ENCODE measurements at regions not wholly inside any gene's neighbourhood (a gene's known extent, or its start where the extent isn't known, plus 50 kb on each side); places are given as distances from the start of the nearest gene placed in this dataset.

- TF ChIP-seq TOX (CRISPR knock-in tag; IDR thresholded peaks at IDR 0.05; ENCODE audit: borderline replicate concordance) (no peak), RARB (CRISPR knock-in tag; IDR thresholded peaks at IDR 0.05) (no peak), ZFP3 (CRISPR knock-in tag; IDR thresholded peaks at IDR 0.05) (no peak), OSR1 (CRISPR knock-in tag; IDR thresholded peaks at IDR 0.05) (no peak), ZC3H10 (CRISPR knock-in tag; IDR thresholded peaks at IDR 0.05) (no peak), CSDC2 (CRISPR knock-in tag; IDR thresholded peaks at IDR 0.05) (no peak), ZFP30 (CRISPR knock-in tag; IDR thresholded peaks at IDR 0.05) (no peak), ARNTL (CRISPR knock-in tag; IDR thresholded peaks at IDR 0.05; ENCODE audit: borderline replicate concordance, low read depth) (no peak), BACH2 (CRISPR knock-in tag; IDR thresholded peaks at IDR 0.05; ENCODE audit: borderline replicate concordance) (no peak), POU6F1 (CRISPR knock-in tag; IDR thresholded peaks at IDR 0.05; ENCODE audit: borderline replicate concordance, low read depth) (no peak), CREB5 (CRISPR knock-in tag; IDR thresholded peaks at IDR 0.05; ENCODE audit: low read depth) (no peak)
These were observed 269.2 kb downstream of the LRATD1 start for GRCh38 chr2:14901737-14902136.
